ENCODE measurements at regions not wholly inside any gene's neighbourhood (a gene's known extent, or its start where the extent isn't known, plus 50 kb on each side); places are given as distances from the start of the nearest gene placed in this dataset.

GRCh38 chr14:98937712-98938505, 334.1 kb downstream of the BCL11B start:
- H3K4me3 ChIP-seq (ENCODE audit: control insufficient read depth, low read depth, low read length): no peak overlapping the region
- TF ChIP-seq CTCF (conservative IDR thresholded peaks at IDR 0.05; ENCODE audit: control insufficient read depth, insufficient read depth, low read depth, low read length): no peak
- DNase-seq (ENCODE audit: low read depth): no peak

- DNase-seq (ENCODE audit: low read depth): no peak
- H3K4me3 ChIP-seq (ENCODE audit: control insufficient read depth, low read depth, low read length): no peak overlapping the region
- TF ChIP-seq CTCF (conservative IDR thresholded peaks at IDR 0.05; ENCODE audit: control insufficient read depth, insufficient read depth, low read depth, low read length): no peak
Observed at GRCh38 chr14:98940693-98941437, 331.1 kb downstream of the BCL11B start.

GRCh38 chr14:98941481-98941880, 330.5 kb downstream of the BCL11B start:
- DNase-seq (ENCODE audit: low read depth): no peak
- no peak overlapping the region for H3K4me3 ChIP-seq (ENCODE audit: control insufficient read depth, low read depth, low read length)
- no peak for TF ChIP-seq CTCF (conservative IDR thresholded peaks at IDR 0.05; ENCODE audit: control insufficient read depth, insufficient read depth, low read depth, low read length)

GRCh38 chr14:98943907-98944306, 328.1 kb downstream of the BCL11B start:
- no peak for TF ChIP-seq CTCF (conservative IDR thresholded peaks at IDR 0.05; ENCODE audit: control insufficient read depth, insufficient read depth, low read depth, low read length)
- DNase-seq (ENCODE audit: low read depth): no peak
- no peak overlapping the region for H3K4me3 ChIP-seq (ENCODE audit: control insufficient read depth, low read depth, low read length)

- no peak for TF ChIP-seq CTCF (conservative IDR thresholded peaks at IDR 0.05; ENCODE audit: control insufficient read depth, insufficient read depth, low read depth, low read length)
- no peak for DNase-seq (ENCODE audit: low read depth)
- H3K4me3 ChIP-seq (ENCODE audit: control insufficient read depth, low read depth, low read length): no peak overlapping the region
Observed at GRCh38 chr14:98944989-98945388, 327.0 kb downstream of the BCL11B start.

GRCh38 chr14:98945611-98946570, 326.1 kb downstream of the BCL11B start:
- DNase-seq (ENCODE audit: low read depth): no peak
- H3K4me3 ChIP-seq (ENCODE audit: control insufficient read depth, low read depth, low read length): no peak overlapping the region
- TF ChIP-seq CTCF (conservative IDR thresholded peaks at IDR 0.05; ENCODE audit: control insufficient read depth, insufficient read depth, low read depth, low read length): no peak

Data from fibroblast of mammary gland (primary cell).